UCSD-AML1 (cell line): ENCODE measurements at regions not wholly inside any gene's neighbourhood (a gene's known extent, or its start where the extent isn't known, plus 50 kb on each side); places are given as distances from the start of the nearest gene placed in this dataset.
"Not testable (repeated sequence)": the region's sequence is repeated elsewhere in the genome, so short reads cannot be mapped to it uniquely, and the experiment has no call there.

Experiments
- DNase-seq: peaks from one replicate; lab custom pipeline; 2025; ENCODE audit not compliant: unreplicated experiment; lab: John Stamatoyannopoulos, UW

DNA sequence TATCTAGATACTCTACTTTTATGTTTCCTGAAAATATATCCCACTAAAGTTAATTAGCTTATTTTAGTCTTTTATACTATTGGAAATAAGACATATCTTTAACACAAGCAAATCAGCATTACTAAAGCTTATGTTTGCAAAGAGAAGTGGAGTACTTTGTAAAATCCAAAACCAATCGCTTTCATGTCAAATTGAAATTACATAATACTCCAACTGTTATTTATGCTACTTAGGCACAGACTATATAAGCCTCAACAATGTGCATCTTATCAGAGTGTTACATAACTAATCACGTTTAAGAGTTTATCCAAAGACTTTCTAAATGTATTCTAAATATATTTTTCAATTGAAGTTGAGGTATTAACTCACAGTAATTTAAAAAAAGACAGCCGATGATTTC lies 200.0 kb downstream of the PCDH20 start:
- no peak for DNase-seq

DNA sequence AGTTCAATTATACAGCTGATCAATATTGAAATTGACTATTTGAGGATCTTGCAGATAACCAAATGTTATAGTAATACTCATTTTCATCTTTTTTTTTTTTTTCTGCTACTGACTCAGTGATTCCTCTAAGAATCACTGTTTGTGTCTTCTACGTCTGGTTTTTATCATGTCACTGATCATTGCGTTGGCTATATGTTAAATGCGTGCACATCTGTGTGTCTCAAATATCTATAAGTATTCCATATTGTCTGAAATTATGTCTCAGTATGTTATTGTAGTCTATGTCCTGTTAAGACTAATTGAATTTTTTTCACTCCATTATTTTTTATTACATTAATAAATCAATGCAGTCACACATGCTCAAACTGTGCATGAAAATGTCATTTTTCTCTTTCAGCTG lies 200.5 kb downstream of the PCDH20 start:
- DNase-seq = no peak

DNA sequence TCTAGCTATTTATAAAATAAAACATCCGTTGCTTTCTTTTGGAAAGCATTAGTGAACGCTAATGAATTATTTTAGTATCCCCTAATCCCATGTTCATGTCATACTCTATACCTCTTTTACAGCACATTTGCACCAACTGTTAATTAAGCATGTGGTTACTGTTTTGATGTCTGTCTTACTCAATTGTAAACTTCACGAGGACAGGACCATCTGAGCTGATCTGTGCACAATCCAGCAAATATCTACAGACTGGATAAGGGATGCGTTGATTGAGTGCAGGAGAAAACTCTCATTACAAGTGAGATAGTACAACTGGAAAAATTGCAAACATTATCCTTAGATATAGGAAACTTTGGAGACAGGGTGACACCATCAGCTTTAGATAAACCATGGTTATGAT lies 201.1 kb downstream of the PCDH20 start:
- DNase-seq = no peak

DNA sequence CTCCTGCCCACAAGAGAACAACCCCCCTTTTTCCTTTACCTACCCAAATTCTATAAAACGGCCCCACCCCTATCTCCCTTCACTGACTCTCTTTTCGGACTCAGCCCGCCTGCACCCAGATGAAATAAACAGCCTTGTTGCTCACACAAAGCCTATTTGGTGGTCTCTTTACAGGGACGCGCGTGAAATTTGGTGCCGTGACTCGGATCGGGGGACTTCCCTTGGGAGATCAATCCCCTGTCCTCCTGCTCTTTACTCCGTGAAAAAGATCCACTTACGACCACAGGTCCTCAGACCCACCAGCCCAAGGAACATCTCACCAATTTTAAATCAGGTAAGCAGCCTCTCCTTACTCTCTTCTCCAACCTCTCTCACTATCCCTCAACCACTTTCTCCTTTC lies 209.8 kb downstream of the PCDH20 start:
- DNase-seq = not testable (repeated sequence)

DNA sequence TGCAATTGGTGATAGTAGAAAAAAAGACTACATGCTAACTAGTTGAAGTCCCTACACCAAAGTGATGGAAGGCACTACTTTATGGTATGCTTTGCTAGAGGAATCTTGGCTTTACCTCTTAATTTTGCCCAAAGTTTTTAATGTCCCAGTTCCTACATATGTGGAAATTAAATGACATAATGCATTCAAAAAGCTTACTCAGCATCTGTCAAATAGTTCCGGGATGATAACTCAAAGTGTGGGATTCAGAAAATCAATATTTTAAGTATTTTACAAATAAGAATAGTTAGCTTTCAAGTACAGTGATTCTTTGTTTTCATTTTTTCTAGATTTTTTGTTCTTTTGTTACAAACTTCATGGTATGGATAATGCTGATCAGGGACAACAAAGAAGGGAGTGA lies 211.6 kb downstream of the PCDH20 start:
- DNase-seq = no peak

DNA sequence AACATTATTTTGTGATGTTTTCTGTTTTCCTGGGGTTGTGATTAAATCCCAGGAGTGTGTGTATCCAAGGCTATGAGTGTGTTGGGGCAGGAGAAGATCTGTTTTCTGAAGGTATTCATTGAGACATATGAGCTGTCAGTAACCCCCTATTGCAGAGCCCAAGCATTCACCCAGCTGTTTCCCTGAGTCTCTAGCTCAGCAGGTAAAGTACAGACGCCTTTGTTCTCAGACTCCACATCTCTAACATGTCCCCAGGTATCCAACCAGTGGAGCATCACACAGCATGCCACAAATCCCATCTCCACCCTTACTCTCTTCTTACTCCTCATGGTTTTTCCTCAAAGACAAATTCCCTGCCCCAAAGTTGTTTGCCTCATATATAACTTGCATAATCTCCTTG lies 213.6 kb downstream of the PCDH20 start:
- DNase-seq = no peak

DNA sequence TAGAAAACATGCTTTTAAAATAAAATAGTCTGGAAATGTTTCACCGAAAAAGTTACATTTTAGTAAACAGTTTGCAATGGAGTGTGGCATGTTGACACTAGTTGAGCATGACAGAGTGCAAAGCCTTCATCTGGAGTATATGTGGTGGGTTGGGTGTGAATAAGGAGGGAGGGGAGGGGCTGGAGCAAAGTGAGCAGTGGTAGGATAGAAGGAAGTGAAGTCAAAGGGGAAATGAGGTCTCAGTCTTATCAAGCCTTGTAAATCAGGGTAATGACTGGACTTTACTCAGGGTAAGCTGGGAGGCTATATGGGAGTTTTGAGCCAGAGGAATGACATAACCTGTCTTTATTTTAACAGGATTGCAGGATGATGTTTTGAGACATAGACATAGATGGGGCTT lies 222.8 kb downstream of the PCDH20 start:
- DNase-seq = no peak

DNA sequence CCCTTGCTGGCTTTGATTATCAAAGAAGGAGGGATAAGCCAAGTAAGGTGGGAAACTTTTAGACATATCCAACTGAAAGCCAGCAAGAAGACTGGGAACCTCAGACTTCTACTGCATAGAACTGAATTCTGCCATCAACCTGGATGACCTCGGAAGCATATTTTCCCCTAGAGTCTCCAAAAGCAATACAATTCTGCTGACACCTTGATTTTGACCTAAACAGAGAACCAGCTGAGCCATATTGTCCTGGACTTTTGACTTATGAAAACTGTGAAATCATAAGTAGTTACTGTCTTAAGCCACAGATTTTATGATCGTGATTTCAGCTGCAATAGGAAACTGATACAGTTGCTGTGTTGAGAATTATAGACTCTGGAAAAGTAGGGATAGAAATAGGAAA lies 227.6 kb downstream of the PCDH20 start:
- no peak for DNase-seq

DNA sequence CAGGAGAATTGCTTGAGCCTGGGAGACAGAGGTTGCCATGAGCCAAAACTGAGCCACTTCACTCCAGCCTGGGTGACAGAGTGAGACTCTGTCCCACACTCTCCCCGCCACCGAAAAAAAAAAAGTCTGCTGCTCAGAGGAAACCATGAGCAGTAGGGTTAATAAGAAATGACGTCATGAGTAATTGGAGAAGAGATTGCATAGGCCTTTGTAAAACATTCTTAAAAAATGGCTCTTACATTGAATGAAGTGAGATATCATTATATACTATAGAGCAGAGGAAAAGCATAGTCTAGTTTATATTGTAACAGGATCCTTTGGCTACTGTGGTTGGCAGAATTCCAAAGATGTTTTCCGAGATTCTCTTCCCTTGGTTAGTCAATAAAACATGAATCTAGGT lies 228.2 kb downstream of the PCDH20 start:
- no peak for DNase-seq

DNA sequence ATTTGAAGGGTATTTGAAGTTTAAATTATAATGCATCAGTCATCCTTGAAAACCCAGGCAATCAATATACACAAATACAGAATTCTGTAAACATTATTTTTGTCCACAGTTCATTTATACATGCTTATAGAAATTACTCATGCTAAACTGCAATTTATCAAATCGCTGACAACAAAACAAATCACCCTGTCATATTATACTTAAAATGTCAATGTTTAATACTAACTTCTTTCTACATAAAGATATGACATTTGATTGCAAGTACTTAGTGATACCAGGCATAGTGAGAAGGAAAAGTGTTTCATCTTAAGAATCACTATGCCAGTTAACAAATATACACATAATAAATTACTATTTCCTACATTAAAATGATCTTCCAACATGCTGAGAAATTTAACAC lies 232.0 kb downstream of the PCDH20 start:
- no peak for DNase-seq

DNA sequence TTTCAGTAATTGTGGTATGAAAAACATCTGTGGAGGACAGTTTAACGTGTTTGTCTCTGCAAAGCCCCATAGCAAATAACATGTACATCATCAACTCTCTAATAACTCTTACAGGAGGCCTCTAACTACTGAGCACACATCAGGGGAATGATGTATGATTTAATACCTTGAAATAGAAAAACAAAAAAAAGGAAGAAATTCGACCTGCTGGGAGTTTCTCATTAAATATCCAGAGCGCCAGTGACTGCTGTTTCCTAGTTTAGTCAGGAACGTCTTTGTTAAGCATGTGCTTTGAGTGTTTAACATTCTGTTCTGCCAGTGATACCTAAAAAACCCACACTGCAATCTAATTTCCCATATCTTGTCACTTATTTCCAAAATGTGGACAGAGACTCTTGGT lies 235.4 kb downstream of the PCDH20 start:
- DNase-seq = no peak

DNA sequence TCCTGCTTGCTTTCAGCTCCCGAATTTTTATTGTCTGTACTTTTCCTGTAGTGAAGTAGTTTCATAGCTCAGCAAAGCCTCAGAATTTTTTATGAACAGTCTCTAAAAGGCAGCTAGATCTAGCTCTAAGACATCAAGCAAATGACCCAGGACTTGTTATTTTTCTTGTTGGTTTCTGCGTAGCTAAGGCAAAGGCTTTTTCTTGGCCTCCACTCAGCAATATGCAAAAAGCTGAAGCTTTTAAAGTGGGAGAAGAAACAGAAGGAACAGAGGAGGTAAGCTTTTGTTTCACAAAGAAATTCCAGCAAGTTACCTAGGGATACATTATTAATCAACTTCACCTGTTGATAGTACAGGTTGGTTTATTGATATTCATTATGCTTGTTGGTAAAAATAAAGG lies 235.9 kb downstream of the PCDH20 start:
- no peak for DNase-seq

DNA sequence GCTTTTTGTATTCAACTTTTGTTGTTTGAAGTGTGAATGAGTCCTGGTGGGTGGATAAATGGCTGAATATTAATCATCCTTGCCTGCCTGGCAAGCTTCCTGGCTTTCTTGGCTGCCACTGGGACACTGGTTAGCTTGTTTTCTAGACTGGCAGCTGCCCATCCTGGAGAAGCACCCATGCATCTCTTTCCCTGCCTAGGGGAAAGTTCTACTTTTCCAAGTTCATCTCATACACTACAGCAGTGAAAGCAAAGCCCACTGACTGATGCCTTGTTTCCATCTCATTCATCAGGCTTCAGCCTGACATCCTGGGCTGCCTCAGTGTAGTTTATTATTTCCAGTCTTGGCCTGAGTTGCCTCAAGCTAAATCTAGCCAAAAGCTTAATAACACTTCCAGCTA lies 244.8 kb downstream of the PCDH20 start:
- no peak for DNase-seq

DNA sequence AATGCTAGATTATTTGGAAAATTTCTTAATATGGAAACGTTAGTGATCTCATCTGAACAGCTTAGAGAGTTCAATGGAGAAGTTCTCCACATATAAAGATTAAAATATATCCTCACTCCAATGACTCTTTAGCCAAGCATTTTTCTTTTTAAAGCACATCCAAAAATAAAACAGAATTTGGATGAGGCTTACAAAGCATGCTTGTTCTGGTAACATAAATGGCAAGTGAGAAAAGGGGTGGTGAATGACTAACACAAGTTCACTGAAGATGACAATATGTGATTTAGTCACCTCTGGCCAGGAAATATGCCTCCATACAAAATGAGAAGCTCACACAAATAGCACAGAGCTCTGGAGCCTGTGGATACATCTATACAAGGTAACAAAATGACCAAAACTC lies 253.0 kb downstream of the PCDH20 start:
- no peak for DNase-seq

DNA sequence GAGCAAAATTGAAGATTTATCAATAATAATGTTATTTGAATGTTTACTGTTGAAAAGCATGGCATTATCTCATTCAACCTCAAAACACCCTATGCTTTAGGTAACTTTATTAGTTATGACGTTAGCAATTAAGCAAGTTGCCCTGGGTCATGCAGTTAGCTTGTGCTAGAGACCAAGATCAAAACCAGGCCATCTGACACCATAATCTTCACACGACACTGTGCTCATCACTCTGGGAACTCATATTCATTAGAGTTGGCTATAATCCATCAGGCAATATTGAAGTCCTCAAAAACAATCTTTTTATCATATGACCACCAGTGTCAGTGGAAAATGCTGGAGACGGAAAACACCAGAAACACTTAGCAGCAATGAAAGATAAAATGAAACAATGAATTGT lies 253.5 kb downstream of the PCDH20 start:
- no peak for DNase-seq

DNA sequence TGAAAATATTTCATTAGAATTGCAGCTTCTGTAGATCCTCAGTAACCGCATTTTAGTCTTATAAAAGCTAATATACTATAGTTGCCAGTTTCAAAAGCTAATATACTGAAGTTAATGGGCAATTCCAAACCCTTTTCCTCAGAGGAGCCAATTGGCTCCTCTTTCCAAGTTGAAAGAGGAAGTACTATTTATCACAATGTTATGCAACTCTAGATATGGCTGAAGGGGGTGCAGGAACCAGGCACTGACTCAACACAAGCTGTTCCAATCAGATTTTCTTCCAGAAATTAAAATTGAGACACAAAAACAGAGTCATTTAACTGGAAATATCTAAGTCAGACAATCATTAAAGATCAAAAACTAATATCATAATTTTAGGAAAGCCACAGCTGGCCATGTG lies 258.9 kb downstream of the PCDH20 start:
- DNase-seq = no peak

DNA sequence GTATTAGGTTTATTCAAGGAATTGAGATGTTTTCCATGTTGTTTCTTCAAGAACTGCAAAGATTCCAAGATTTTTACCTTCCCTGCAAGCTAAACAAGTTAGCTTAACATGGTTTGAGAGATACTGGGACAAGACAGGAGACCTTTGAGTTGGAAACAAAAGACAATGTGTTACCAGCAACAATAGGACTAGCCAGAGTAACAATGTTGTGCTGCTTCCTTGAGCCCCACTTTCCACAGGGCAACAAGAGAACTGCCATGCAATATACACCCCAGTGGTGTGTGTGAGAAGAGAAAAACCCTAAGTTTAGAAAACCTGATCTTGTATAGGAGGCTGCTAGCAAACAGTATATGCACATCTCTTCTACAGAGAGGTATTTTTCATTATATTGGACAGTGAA lies 264.6 kb downstream of the PCDH20 start:
- no peak for DNase-seq

DNA sequence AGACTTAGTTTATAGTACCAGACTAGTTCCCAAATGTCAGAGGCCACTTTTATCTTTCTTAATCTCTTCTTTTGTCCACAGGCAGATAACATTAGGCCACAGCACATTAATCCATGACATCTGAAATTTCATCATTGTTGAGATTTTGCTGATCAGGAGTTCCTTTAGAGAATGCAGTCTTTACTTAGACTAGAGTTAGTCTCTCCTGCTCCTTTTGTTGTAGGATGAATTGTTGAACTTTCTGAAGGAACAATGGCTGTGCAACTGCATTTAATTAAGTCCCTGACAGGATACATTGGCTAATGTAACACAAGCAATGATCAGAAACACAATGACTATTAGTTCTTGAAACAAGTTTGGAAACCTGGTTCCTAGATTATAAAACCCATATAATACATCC lies 266.3 kb downstream of the PCDH20 start:
- DNase-seq = no peak

DNA sequence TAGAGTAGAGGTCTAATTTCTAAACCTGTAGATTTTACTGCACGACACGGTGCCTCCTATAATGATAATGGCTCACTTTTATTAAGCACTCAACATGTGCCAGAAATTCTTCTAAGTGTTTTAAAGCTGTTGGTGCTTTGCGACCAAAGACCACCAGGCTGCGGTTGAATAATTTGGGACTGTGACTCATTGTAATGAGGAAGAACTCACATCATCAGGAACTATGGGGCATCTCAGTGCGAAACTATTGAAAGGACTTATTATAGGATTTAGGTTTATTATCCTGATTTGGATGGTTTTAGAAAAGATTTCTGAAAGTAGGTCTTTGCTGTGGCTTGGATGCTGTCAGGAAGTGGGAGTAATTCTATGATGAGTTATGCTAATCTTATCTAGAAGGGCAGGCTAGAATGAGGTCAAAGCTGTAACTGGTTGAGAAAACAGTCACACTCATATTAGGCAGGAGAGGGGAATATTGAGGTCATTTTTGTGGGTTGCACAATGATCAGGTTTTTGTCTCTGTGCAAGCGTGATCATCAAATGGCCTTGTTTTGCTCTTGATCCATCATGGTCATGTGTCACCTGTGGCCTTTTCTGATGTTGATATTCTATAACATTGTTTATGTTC lies 266.8 kb downstream of the PCDH20 start:
- DNase-seq = no peak

DNA sequence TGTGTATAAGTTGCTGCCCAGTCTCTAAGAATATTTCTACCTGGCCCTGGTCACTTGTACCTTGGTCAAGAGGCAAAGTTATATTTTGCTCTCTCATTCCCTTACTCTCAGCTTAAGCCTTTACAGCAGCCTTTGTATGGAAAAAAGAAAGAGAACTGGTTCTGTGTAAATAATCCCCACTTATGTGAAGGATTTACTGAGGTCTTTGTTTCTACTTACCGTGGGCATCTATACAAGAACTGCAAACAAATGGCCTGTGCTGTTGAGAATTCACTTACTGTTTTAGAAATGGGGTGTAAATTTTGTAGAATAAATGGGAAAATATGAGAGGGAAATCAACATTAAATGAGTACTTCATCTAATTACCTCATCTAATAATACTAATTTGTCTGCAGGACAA lies 267.4 kb downstream of the PCDH20 start:
- no peak for DNase-seq

DNA sequence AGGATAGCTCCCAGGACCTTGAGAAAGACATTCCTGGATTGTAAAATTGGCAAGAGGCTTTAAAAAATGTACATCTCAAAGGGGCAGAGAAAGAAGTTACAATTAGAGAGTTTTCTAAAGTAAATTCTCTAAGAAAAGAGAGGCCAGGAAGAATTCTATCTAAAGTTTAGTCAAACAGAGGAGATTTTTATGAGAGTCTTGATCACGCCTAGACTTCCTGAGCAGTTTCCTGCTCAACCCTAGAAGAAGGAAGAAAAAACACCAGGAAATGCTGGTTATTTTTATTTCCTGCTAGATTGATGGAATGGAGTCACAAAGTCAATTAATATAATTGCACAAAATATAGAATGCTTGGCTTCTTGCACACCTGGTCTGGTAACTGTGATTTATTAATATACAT lies 269.1 kb downstream of the PCDH20 start:
- DNase-seq = no peak

DNA sequence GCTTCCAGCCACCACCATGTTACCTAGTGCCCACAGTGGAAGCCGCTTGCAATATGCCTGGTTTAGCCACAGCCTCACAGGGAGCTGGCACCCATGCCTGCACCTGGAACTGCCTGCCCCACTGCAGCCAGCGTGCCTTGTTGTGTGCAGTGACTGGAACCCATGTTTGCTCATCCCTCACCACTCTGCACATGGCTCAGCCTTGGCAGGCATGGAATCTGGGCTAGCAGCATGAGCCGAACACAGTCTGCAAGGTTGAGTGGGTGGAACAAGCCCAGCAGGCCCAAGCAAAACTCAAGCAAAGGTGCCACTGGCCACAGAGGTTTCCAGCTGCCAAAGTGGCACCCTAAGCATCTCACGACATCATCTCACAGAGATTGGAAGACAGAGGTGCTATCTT lies 269.5 kb downstream of the PCDH20 start:
- DNase-seq = no peak

DNA sequence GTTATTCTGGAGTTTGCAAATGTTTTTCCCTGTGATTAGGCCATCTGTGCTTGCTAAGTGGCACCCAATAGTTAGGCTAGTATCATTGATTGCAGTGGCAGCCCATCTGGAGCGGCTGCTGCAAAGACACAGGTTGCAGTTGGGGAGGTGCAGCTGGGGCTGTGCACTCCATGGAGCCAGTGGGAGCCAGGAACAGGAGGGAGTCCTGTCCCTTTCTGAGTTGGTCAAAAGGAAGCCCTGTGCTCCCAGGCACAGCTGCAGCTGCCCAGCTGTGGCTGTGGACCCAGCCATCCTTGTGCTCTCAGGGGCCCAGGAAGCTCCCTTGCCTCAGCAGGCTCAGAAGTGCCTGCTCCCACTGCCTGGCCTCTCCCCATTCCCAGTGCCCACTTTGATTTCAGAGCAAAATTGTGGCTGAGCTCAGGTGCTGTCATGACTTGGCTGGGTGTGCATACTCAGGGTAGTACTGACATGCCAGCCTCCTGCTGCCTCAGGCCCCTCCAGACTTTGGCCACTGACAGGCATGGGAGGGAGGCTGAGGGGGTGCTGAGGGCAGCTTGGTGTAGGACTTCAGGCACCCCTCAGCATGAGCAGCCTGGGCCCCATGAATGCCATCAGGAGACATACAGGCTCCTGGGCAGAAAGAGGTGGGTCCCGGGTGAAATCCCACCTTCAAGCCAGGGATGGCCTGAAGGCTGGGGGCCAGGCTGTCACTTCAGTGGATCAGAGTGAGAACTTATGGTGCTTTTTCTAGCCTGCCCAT lies 270.6 kb downstream of the PCDH20 start:
- no peak for DNase-seq
